ENCODE measurements at regions not wholly inside any gene's neighbourhood (a gene's known extent, or its start where the extent isn't known, plus 50 kb on each side); places are given as distances from the start of the nearest gene placed in this dataset.

DNA sequence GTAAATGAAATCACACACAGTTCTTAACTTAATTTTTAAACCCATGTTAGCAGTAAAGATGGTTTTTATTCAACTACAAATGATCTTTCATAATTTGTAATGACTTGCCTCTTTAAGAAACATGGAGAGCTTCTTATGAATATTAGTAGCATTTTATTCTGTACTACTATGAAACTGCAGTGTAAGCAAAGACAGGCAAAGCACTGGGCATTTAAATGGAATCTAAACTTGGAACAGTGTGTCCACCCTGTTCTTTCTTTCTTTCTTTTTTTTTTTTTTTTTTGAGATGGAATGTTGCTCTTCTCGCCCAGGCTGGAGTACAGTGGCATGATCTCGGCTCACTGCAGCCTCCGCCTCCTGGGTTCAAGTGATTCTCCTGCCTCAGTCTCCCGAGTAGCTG lies 740.4 kb upstream of the IGFBP3 start:
- H3K27me3 Mint-ChIP-seq (ENCODE audit: unreplicated experiment): no peaks in the 10 kb centered on the region
- CTCF ChIA-PET: interaction anchor here (0.7 to 1.0 kb wide), 4 partner anchors 34 to 309 kb away, joined by 3 to 7 read pairs (median 3); no protein-coding TSS in a partner anchor
- peaks cover 7% of the 10 kb centered on the region for H3K9me3 Mint-ChIP-seq (ENCODE audit: low read depth, unreplicated experiment)

DNA sequence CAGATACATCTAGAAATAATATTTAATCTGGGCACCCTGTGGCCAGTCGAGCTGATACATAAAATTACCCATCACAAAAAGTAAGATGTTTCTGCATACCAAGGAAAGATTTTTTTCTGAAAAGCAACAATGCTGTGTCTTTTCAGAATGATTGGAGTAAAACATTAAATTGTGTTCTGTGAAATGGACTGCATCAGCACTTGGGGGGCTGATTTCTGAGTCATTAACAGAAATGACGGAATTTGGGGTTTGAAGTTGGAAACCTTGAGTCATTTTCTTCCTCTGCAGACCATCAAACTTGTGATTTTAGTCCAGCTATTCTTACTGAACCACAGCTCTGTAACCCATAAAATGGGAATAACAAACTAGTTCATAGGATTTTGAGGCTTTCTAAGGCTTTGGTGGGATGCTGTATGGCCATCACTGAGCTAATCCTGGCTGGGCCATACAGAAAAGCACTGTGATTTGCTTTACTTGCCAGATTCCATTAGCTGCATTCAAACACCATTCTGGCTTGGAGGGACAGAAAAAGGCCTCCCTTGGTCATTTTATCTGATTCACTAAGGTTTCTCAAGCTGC lies 739.4 kb upstream of the IGFBP3 start:
- no peaks in the 10 kb centered on the region for H3K27me3 Mint-ChIP-seq (ENCODE audit: unreplicated experiment)

More for the DNA sequence above, 740.4 kb upstream of the IGFBP3 start:
- H3K4me3 Mint-ChIP-seq (ENCODE audit: low read depth, unreplicated experiment): no peak overlapping the region
- DNase-seq: no peak
- intact Hi-C loops (cut with micrococcal nuclease; ENCODE audit: unreplicated experiment): no loop called here
- BruUV-seq (replicated peaks): no TSS peak
- TF ChIP-seq, protein P1, sequence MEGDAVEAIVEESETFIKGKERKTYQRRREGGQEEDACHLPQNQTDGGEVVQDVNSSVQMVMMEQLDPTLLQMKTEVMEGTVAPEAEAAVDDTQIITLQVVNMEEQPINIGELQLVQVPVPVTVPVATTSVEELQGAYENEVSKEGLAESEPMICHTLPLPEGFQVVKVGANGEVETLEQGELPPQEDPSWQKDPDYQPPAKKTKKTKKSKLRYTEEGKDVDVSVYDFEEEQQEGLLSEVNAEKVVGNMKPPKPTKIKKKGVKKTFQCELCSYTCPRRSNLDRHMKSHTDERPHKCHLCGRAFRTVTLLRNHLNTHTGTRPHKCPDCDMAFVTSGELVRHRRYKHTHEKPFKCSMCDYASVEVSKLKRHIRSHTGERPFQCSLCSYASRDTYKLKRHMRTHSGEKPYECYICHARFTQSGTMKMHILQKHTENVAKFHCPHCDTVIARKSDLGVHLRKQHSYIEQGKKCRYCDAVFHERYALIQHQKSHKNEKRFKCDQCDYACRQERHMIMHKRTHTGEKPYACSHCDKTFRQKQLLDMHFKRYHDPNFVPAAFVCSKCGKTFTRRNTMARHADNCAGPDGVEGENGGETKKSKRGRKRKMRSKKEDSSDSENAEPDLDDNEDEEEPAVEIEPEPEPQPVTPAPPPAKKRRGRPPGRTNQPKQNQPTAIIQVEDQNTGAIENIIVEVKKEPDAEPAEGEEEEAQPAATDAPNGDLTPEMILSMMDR (IDR thresholded peaks at IDR 0.05; ENCODE audit: unreplicated experiment): no peak
- no peak overlapping the region for H3K27ac Mint-ChIP-seq (ENCODE audit: unreplicated experiment)
- no peaks in the 10 kb centered on the region for H3K36me3 Mint-ChIP-seq (ENCODE audit: insufficient read depth, unreplicated experiment)
- H3K4me1 Mint-ChIP-seq (ENCODE audit: low read depth, unreplicated experiment): peaks cover 8% of the 10 kb centered on the region

DNA sequence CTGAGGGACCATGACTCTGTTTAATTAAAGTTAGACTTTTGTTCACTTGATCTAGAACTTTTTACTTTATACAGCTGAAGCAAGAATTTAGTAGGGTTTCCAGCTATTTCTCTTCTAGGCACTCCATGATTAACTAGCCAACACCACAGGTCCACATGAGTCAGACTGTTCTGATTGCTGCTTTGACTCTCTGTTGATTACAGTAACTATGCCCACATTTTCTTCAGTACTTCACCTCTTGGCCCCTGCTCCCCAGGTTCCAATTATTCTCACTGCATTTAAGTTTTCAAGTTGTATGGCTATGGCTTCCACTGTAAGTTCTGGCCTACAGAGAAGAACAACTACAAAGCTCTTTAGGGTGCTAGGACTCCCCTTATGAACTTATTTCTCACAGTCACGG lies 737.2 kb upstream of the IGFBP3 start:
- Mint-ChIP-seq H3K36me3 (ENCODE audit: insufficient read depth, unreplicated experiment) (no peaks in the 10 kb centered on the region), H3K4me3 (ENCODE audit: low read depth, unreplicated experiment) (no peak overlapping the region), H3K4me1 (ENCODE audit: low read depth, unreplicated experiment) (peaks cover 8% of the 10 kb centered on the region), H3K27me3 (ENCODE audit: unreplicated experiment) (no peaks in the 10 kb centered on the region), H3K9me3 (ENCODE audit: low read depth, unreplicated experiment) (peaks cover 11% of the 10 kb centered on the region), H3K27ac (ENCODE audit: unreplicated experiment) (no peak overlapping the region)
- no peak for DNase-seq
- CTCF ChIA-PET: no interaction called here
- intact Hi-C loops (cut with micrococcal nuclease; ENCODE audit: unreplicated experiment): no loop called here
- TF ChIP-seq, protein P1 (IDR thresholded peaks at IDR 0.05; ENCODE audit: unreplicated experiment): no peak
- BruUV-seq (replicated peaks): no TSS peak

More for the DNA sequence above, 739.4 kb upstream of the IGFBP3 start:
- no peak overlapping the region for H3K4me3 Mint-ChIP-seq (ENCODE audit: low read depth, unreplicated experiment)
- H3K4me1 Mint-ChIP-seq (ENCODE audit: low read depth, unreplicated experiment): peaks cover 8% of the 10 kb centered on the region
- BruUV-seq (replicated peaks): no TSS peak
- intact Hi-C loops (cut with micrococcal nuclease; ENCODE audit: unreplicated experiment): no loop called here
- TF ChIP-seq, protein P1 (IDR thresholded peaks at IDR 0.05; ENCODE audit: unreplicated experiment): no peak
- CTCF ChIA-PET: interaction anchor here (0.8 to 1.0 kb wide), 3 partner anchors 93 to 310 kb away, joined by 3 read pairs; no protein-coding TSS in a partner anchor
- H3K9me3 Mint-ChIP-seq (ENCODE audit: low read depth, unreplicated experiment): peaks cover 11% of the 10 kb centered on the region
- no peak for DNase-seq
- H3K36me3 Mint-ChIP-seq (ENCODE audit: insufficient read depth, unreplicated experiment): no peaks in the 10 kb centered on the region
- H3K27ac Mint-ChIP-seq (ENCODE audit: unreplicated experiment): no peak overlapping the region

DNA sequence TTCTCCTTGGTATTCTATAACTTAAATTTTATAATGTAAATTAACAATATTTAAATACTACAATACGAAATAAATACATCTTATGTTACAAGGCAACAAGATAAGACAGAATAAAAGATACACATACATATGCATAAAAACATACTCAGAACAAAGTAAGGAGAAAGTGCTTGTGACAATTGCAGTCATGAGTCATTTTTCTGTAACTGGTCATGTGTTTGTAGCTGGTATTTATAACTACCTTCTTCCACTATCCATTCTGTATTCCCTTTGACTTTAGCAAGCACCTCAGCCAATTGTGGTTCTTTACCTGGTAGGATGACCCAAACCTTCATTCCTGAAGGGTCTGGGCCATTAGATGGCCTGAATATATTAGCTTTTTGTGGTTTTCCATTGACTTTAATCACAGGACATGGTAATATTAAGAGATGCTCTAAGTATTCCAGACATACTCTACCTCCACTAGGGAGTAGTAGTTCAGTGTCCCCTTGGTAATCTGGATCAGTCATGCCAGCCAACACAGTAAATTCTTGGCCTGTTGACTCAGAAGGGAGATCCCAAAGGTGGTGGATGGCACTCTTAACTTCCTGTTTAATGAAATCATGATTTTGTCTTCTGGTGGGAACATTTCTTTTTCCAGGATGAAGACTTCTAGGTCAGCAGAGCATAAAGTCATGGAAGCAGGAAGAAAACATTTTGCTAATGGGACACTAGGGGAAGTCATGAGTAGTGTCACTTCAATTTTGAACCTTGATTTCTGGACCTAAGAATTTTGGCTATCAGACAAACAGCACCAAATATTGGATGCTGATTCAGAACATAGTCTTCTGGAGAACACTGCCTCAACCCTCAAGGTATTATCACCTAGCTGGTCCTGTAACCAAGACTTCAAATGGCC lies 733.7 kb upstream of the IGFBP3 start:
- TF ChIP-seq, protein P1 (IDR thresholded peaks at IDR 0.05; ENCODE audit: unreplicated experiment): peak; percentile 48
- no TSS peak for BruUV-seq (replicated peaks)
- CTCF ChIA-PET: no interaction called here
- Mint-ChIP-seq H3K9me3 (ENCODE audit: low read depth, unreplicated experiment) (peaks cover 13% of the 10 kb centered on the region), H3K36me3 (ENCODE audit: insufficient read depth, unreplicated experiment) (peaks cover 21% of the 10 kb centered on the region), H3K4me1 (ENCODE audit: low read depth, unreplicated experiment) (peaks cover 31% of the 10 kb centered on the region), H3K27me3 (ENCODE audit: unreplicated experiment) (no peaks in the 10 kb centered on the region), H3K4me3 (ENCODE audit: low read depth, unreplicated experiment) (no peak overlapping the region), H3K27ac (ENCODE audit: unreplicated experiment) (peak overlapping the region; percentile 69)
- DNase-seq: no peak
- intact Hi-C loops (cut with micrococcal nuclease; ENCODE audit: unreplicated experiment): loop anchor here (5.0 kb wide), 8 partner anchors 62 to 677 kb away; no protein-coding TSS in a partner anchor

All from Calu3 (cell line).